Lung (tissue), 11 donors: ENCODE measurements at regions not wholly inside any gene's neighbourhood (a gene's known extent, or its start where the extent isn't known, plus 50 kb on each side); places are given as distances from the start of the nearest gene placed in this dataset.

ENCODE experiments used
- ATAC-seq: fragments of 200-7000 bp; cut with Tn5 transposase; one replicate; pipeline ENCODE4 v1.9.1; 2020; ENCODE audit warnings: moderate number of reproducible peaks; ENCODE audit not compliant: insufficient read depth, low FRiP score
- DNase-seq, 3 donors: peaks; one replicate each; pipeline ENCODE4 v3.0.0-alpha.2; 2013 to 2017
- H3K27ac ChIP-seq, 2 donors: one replicate each; pipeline ENCODE4 v1.5.1; 2013; ENCODE audit warnings: mild to moderate bottlenecking in 2 of 2, moderate library complexity in 2 of 2, control low read depth in 1 of 2, inconsistent platforms in 1 of 2, low read depth in 1 of 2, low read length in 1 of 2
- H3K27me3 ChIP-seq, 3 donors: one replicate each; pipeline ENCODE4 v1.5.1; 2013; ENCODE audit warnings: low read length in 2 of 3; ENCODE audit not compliant: control insufficient read depth in 3 of 3, insufficient read depth in 3 of 3
- H3K36me3 ChIP-seq, 4 donors: one replicate each; pipeline ENCODE4 v1.5.1; 2013; ENCODE audit warnings: low read length in 4 of 4, mild to moderate bottlenecking in 1 of 4, moderate library complexity in 1 of 4; ENCODE audit not compliant: control insufficient read depth in 4 of 4, insufficient read depth in 4 of 4
- H3K4me1 ChIP-seq, 5 donors: one replicate each; pipeline ENCODE4 v1.5.1; 2013; ENCODE audit warnings: low read length in 5 of 5, mild to moderate bottlenecking in 2 of 5, moderate library complexity in 1 of 5; ENCODE audit not compliant: control insufficient read depth in 5 of 5, insufficient read depth in 5 of 5
- H3K4me3 ChIP-seq: one replicate; pipeline ENCODE4 v1.5.1; 2013; ENCODE audit warnings: mild to moderate bottlenecking, control low read depth, moderate library complexity
- H3K9ac ChIP-seq, 2 donors: one replicate each; pipeline ENCODE4 v1.5.1; 2013; ENCODE audit warnings: low read length in 2 of 2, control low read depth in 1 of 2; ENCODE audit not compliant: insufficient read depth in 1 of 2
- H3K9me3 ChIP-seq, 4 donors: one replicate each; pipeline ENCODE4 v1.5.1; 2013; ENCODE audit warnings: low read length in 3 of 4, mild to moderate bottlenecking in 1 of 4, moderate library complexity in 1 of 4; ENCODE audit not compliant: control insufficient read depth in 4 of 4, insufficient read depth in 3 of 4
- CTCF ChIP-seq: IDR thresholded peaks from 2 replicates; pipeline ENCODE4 v1.5.1; 2012; ENCODE audit warnings: mild to moderate bottlenecking; ENCODE audit errors: control extremely low read depth, extremely low read depth
- WGBS, 2 donors: extraction: QIAGEN DNeasy Blood & Tissue Kit; methylation state at CpG; one replicate each; pipeline ENCODE4 v1.1.7; 2013; 5-methylcytosine and 5-hydroxymethylcytosine counted together
- donor health status: control.
- donor health status: control.
- donor health status: Bipolar disorder and iron deficiency.
- donor health status: healthy.
- donor health status: DM: yes; HTN: yes; CAD: no.

GRCh38 chr5:65086234-65086890 lies 317.6 kb downstream of the CWC27 start:
- Histone ChIP-seq H3K27me3 (no peaks in the 10 kb centered on the region), H3K4me1 (no peaks in the 10 kb centered on the region), H3K4me3 (no peak overlapping the region), H3K9ac (no peak overlapping the region), H3K36me3 (no peaks in the 10 kb centered on the region), H3K27ac (no peak overlapping the region), H3K9me3 (no peaks in the 10 kb centered on the region)
- ATAC-seq (no peak), DNase-seq (no peak)
- 88 to 92% methylated on average over 3 of the region's 3 CpGs for WGBS, 2 donors
- no peak for TF ChIP-seq CTCF

GRCh38 chr5:65087154-65087553 lies 318.4 kb downstream of the CWC27 start:
- 55 to 64% methylated on average over 3 of the region's 3 CpGs for WGBS, 2 donors
- no peaks in the 10 kb centered on the region for H3K4me1 ChIP-seq
- no peak for TF ChIP-seq CTCF
- DNase-seq (no peak), ATAC-seq (no peak)
- H3K9me3 ChIP-seq = no peaks in the 10 kb centered on the region
- H3K9ac ChIP-seq = no peak overlapping the region
- no peaks in the 10 kb centered on the region for H3K27me3 ChIP-seq
- H3K4me3 ChIP-seq = no peak overlapping the region
- H3K27ac ChIP-seq = no peak overlapping the region
- no peaks in the 10 kb centered on the region for H3K36me3 ChIP-seq

- Histone ChIP-seq H3K9me3 (no peaks in the 10 kb centered on the region), H3K27me3 (no peaks in the 10 kb centered on the region), H3K36me3 (no peaks in the 10 kb centered on the region), H3K4me1 (no peaks in the 10 kb centered on the region), H3K4me3 (no peak overlapping the region), H3K27ac (no peak overlapping the region), H3K9ac (no peak overlapping the region)
- DNase-seq = no peak
- no peak for TF ChIP-seq CTCF
- 77 to 78% methylated on average over 5 of the region's 5 CpGs for WGBS, 2 donors
- no peak for ATAC-seq
Observed at GRCh38 chr5:65094279-65094678, 325.5 kb downstream of the CWC27 start.

GRCh38 chr5:65098393-65098792 lies 329.7 kb downstream of the CWC27 start:
- Histone ChIP-seq H3K9me3 (no peaks in the 10 kb centered on the region), H3K4me1 (peaks cover 0 to 22% (median 5%) of the 10 kb centered on the region in 5 donors), H3K9ac (no peak overlapping the region), H3K4me3 (no peak overlapping the region), H3K27me3 (no peaks in the 10 kb centered on the region), H3K36me3 (no peaks in the 10 kb centered on the region), H3K27ac (no peak overlapping the region)
- DNase-seq (no peak), ATAC-seq (no peak)
- 64 to 69% methylated on average over 3 of the region's 3 CpGs for WGBS, 2 donors
- TF ChIP-seq CTCF = no peak
